H9 (cell line): ENCODE measurements at regions not wholly inside any gene's neighbourhood (a gene's known extent, or its start where the extent isn't known, plus 50 kb on each side); places are given as distances from the start of the nearest gene placed in this dataset.

ENCODE experiments used
- DNase-seq: peaks from one replicate; pipeline ENCODE4 v3.0.0-alpha.2; 2017
- H2AFZ ChIP-seq: one replicate; pipeline ENCODE4 v1.6.1; 2013; ENCODE audit warnings: mild to moderate bottlenecking, low read length, control low read depth, moderate library complexity
- H2AK5ac ChIP-seq: 2 replicates; pipeline ENCODE4 v1.6.1; 2013; ENCODE audit warnings: low read length, control low read depth, mixed read lengths; ENCODE audit not compliant: insufficient read length
- H2BK120ac ChIP-seq: one replicate; pipeline ENCODE4 v1.6.1; 2013; ENCODE audit warnings: low read depth, mild to moderate bottlenecking, low read length, control low read depth, inconsistent platforms; ENCODE audit not compliant: poor library complexity, severe bottlenecking
- H2BK12ac ChIP-seq: 2 replicates; pipeline ENCODE4 v1.6.1; 2013; ENCODE audit warnings: low read length, control low read depth, mixed read lengths, low read depth; ENCODE audit not compliant: insufficient read length
- H2BK15ac ChIP-seq: 2 replicates; pipeline ENCODE4 v1.6.1; 2013; ENCODE audit warnings: low read depth, low read length, control low read depth
- H2BK20ac ChIP-seq: one replicate; pipeline ENCODE4 v1.6.1; 2013; ENCODE audit warnings: low read depth, mild to moderate bottlenecking, low read length, control low read depth, inconsistent platforms; ENCODE audit not compliant: poor library complexity, severe bottlenecking
- H2BK5ac ChIP-seq: 2 replicates; pipeline ENCODE4 v1.6.1; 2013; ENCODE audit warnings: low read length, control low read depth, mixed read lengths; ENCODE audit not compliant: insufficient read length
- H3K14ac ChIP-seq: 2 replicates; pipeline ENCODE4 v1.6.1; 2013; ENCODE audit warnings: low read length, control low read depth; ENCODE audit not compliant: insufficient read depth
- H3K18ac ChIP-seq: 2 replicates; pipeline ENCODE4 v1.6.1; 2013; ENCODE audit warnings: low read depth, mild to moderate bottlenecking, mixed read lengths, low read length, control low read depth; ENCODE audit not compliant: insufficient read length
- H3K23ac ChIP-seq: 2 replicates; pipeline ENCODE4 v1.6.1; 2013; ENCODE audit warnings: low read length, control low read depth, mixed read lengths, low read depth; ENCODE audit not compliant: insufficient read length
- H3K23me2 ChIP-seq: 2 replicates; pipeline ENCODE4 v1.6.1; 2013; ENCODE audit warnings: low read depth, mild to moderate bottlenecking, mixed read lengths, low read length, control low read depth; ENCODE audit not compliant: insufficient read length, poor library complexity, severe bottlenecking
- H3K27ac ChIP-seq: 2 replicates; pipeline ENCODE4 v1.5.1; 2013; ENCODE audit warnings: low read length, control low read depth, mixed read lengths, low read depth; ENCODE audit not compliant: insufficient read length
- H3K27me3 ChIP-seq: 2 replicates; pipeline ENCODE4 v1.6.1; 2013; ENCODE audit warnings: low read length, control low read depth, inconsistent platforms; ENCODE audit not compliant: insufficient read depth
- H3K4ac ChIP-seq: 2 replicates; pipeline ENCODE4 v1.6.1; 2013; ENCODE audit warnings: low read depth, mild to moderate bottlenecking, control low read depth, inconsistent platforms, low read length, moderate library complexity
- H3K4me1 ChIP-seq: 2 replicates; pipeline ENCODE4 v1.6.1; 2013; ENCODE audit warnings: low read length, control low read depth, inconsistent platforms; ENCODE audit not compliant: insufficient read depth
- H3K4me2 ChIP-seq: 2 replicates; pipeline ENCODE4 v1.6.1; 2013; ENCODE audit warnings: low read length, control low read depth, mixed read lengths; ENCODE audit not compliant: insufficient read length, insufficient read depth
- H3K56ac ChIP-seq: 2 replicates; pipeline ENCODE4 v1.6.1; 2013; ENCODE audit warnings: low read depth, mild to moderate bottlenecking, mixed read lengths, low read length, control low read depth; ENCODE audit not compliant: insufficient read length
- H3K79me1 ChIP-seq: 2 replicates; pipeline ENCODE4 v1.6.1; 2013; ENCODE audit warnings: low read depth, mild to moderate bottlenecking, moderate library complexity, low read length, control low read depth, inconsistent platforms; ENCODE audit not compliant: insufficient read depth, poor library complexity, severe bottlenecking
- H3K79me2 ChIP-seq: 2 replicates; pipeline ENCODE4 v1.6.1; 2013; ENCODE audit warnings: low read length, control low read depth, inconsistent platforms; ENCODE audit not compliant: insufficient read depth
- H3K9ac ChIP-seq: 2 replicates; pipeline ENCODE4 v1.6.1; 2013; ENCODE audit warnings: low read length, control low read depth, mixed read lengths; ENCODE audit not compliant: insufficient read length; ENCODE audit errors: extremely low read depth
- H3K9me3 ChIP-seq: one replicate; pipeline ENCODE4 v1.6.1; 2013; ENCODE audit warnings: low read depth, low read length, inconsistent platforms; ENCODE audit not compliant: control insufficient read depth
- H3T11ph ChIP-seq: one replicate; pipeline ENCODE4 v1.6.1; 2013; ENCODE audit warnings: mild to moderate bottlenecking, low read length, control low read depth, inconsistent platforms
- H4K20me1 ChIP-seq: one replicate; pipeline ENCODE4 v1.6.1; 2013; ENCODE audit not compliant: control insufficient read depth, insufficient read length, insufficient read depth
- H4K5ac ChIP-seq: 2 replicates; pipeline ENCODE4 v1.6.1; 2013; ENCODE audit warnings: low read depth, mild to moderate bottlenecking, mixed read lengths, low read length, control low read depth; ENCODE audit not compliant: insufficient read length
- H4K8ac ChIP-seq: replicated peaks from 2 replicates; pipeline ENCODE4 v1.6.1; 2013; ENCODE audit warnings: low read length, control low read depth, mixed read lengths, low read depth; ENCODE audit not compliant: insufficient read length
- H4K91ac ChIP-seq: 2 replicates; pipeline ENCODE4 v1.6.1; 2013; ENCODE audit warnings: low read depth, mild to moderate bottlenecking, moderate library complexity, mixed read lengths, low read length, control low read depth; ENCODE audit not compliant: insufficient read length
- H3K27ac Mint-ChIP-seq, 3 experiments: 2 replicates in 2 of 3; 3 replicates in 1 of 3; pipeline ENCODE4 v1.8.0; 2020 to 2021; ENCODE audit warnings: mixed read lengths in 3 of 3, mild to moderate bottlenecking in 1 of 3, moderate library complexity in 1 of 3
- H3K27me3 Mint-ChIP-seq: 2 replicates; pipeline ENCODE4 v1.8.0; 2021; ENCODE audit warnings: low read depth, mild to moderate bottlenecking, moderate library complexity, mixed read lengths
- H3K36me3 Mint-ChIP-seq, 3 experiments: 2 replicates in 2 of 3; 3 replicates in 1 of 3; pipeline ENCODE4 v1.8.0; 2020 to 2021; ENCODE audit warnings: low read depth in 3 of 3, mixed read lengths in 3 of 3; ENCODE audit not compliant: insufficient read depth in 1 of 3
- H3K4me1 Mint-ChIP-seq, 2 experiments: 2 replicates each; pipeline ENCODE4 v1.8.0; 2020; ENCODE audit warnings: mixed read lengths in 2 of 2
- H3K4me3 Mint-ChIP-seq, 2 experiments: 2 replicates in 1 of 2; 3 replicates in 1 of 2; pipeline ENCODE4 v1.8.0; 2020 to 2021; ENCODE audit warnings: mild to moderate bottlenecking in 2 of 2, mixed read lengths in 2 of 2, moderate library complexity in 1 of 2
- H3K9me3 Mint-ChIP-seq, 2 experiments: 2 replicates in 1 of 2; 3 replicates in 1 of 2; pipeline ENCODE4 v1.8.0; 2020; ENCODE audit warnings: mild to moderate bottlenecking in 2 of 2, mixed read lengths in 2 of 2, moderate library complexity in 1 of 2
- CTCF ChIP-seq: fragments of 200-600 bp; sonication (generic); conservative IDR thresholded peaks from 3 replicates; pipeline ENCODE4 v1.8.0; 2021; ENCODE audit warnings: antibody characterized with exemption, mild to moderate bottlenecking
- WGBS: extraction: QIAGEN DNeasy Blood & Tissue Kit; methylation state at CpG from one replicate; pipeline ENCODE4 v1.1.7; 2013; ENCODE audit warnings: missing lambda C conversion rate, low lambda C conversion rate, mixed read lengths; ENCODE audit not compliant: insufficient read length; ENCODE audit errors: extremely low coverage; 5-methylcytosine and 5-hydroxymethylcytosine counted together

- no peak overlapping the region for H3K56ac ChIP-seq
- H3K9ac ChIP-seq = no peak overlapping the region
- H3K23me2 ChIP-seq = no peaks in the 10 kb centered on the region
- no peak overlapping the region for H2BK15ac ChIP-seq
- no peak overlapping the region for H3K23ac ChIP-seq
- H3K4me2 ChIP-seq = no peak overlapping the region
- Mint-ChIP-seq H3K27ac (no peak overlapping the region), H3K36me3 (no peaks in the 10 kb centered on the region), H3K27me3 (no peaks in the 10 kb centered on the region), H3K4me3 (no peak overlapping the region), H3K9me3 (no peaks in the 10 kb centered on the region; a peak in 1 of 5 replicates), H3K4me1 (peaks cover 11 to 16% of the 10 kb centered on the region in 2 experiments)
- no peak overlapping the region for H4K5ac ChIP-seq
- TF ChIP-seq CTCF = no peak
- DNase-seq = no peak
- WGBS = no CpG with 5 or more reads among the region's 2 CpGs
- H2BK20ac ChIP-seq = no peak overlapping the region
- H4K91ac ChIP-seq = no peak overlapping the region
- H3K4me1 ChIP-seq = no peaks in the 10 kb centered on the region
- no peak overlapping the region for H2AK5ac ChIP-seq
- no peak overlapping the region for H2AFZ ChIP-seq
- no peaks in the 10 kb centered on the region for H3K79me1 ChIP-seq
- H3K27me3 ChIP-seq = no peaks in the 10 kb centered on the region
- no peaks in the 10 kb centered on the region for H3K9me3 ChIP-seq
- H3K4ac ChIP-seq = no peak overlapping the region
- H3K14ac ChIP-seq = no peak overlapping the region
- H2BK5ac ChIP-seq = no peak overlapping the region
- no peaks in the 10 kb centered on the region for H3K79me2 ChIP-seq
- H2BK12ac ChIP-seq = no peak overlapping the region
- H3K27ac ChIP-seq = no peak overlapping the region
- H3K18ac ChIP-seq = no peak overlapping the region
- no peak overlapping the region for H3T11ph ChIP-seq
- no peaks in the 10 kb centered on the region for H4K20me1 ChIP-seq
- H4K8ac ChIP-seq = no peak overlapping the region
- H2BK120ac ChIP-seq = no peak overlapping the region
These were observed 410.8 kb upstream of the TRIB2 start for GRCh38 chr2:12305931-12306330.
